Chondrocyte (in vitro differentiated cells): ENCODE measurements at regions not wholly inside any gene's neighbourhood (a gene's known extent, or its start where the extent isn't known, plus 50 kb on each side); places are given as distances from the start of the nearest gene placed in this dataset.

Source experiments
- DNase-seq: peaks from one replicate; pipeline ENCODE4 v3.0.0; 2021; ENCODE audit warnings: mixed read lengths, low spot score
- H3K27ac Mint-ChIP-seq: one replicate; pipeline ENCODE4 v1.8.0; 2021; ENCODE audit warnings: mild to moderate bottlenecking, moderate library complexity, mixed read lengths; ENCODE audit not compliant: unreplicated experiment
- H3K27me3 Mint-ChIP-seq: 2 replicates; pipeline ENCODE4 v1.8.0; 2021; ENCODE audit warnings: low read depth, mixed read lengths
- H3K36me3 Mint-ChIP-seq: 2 replicates; pipeline ENCODE4 v1.8.0; 2021; ENCODE audit warnings: low read depth, mixed read lengths
- H3K4me1 Mint-ChIP-seq: 2 replicates; pipeline ENCODE4 v1.8.0; 2021; ENCODE audit warnings: low read depth, mild to moderate bottlenecking, mixed read lengths
- H3K4me3 Mint-ChIP-seq: one replicate; pipeline ENCODE4 v1.8.0; 2021; ENCODE audit warnings: mild to moderate bottlenecking, moderate library complexity, mixed read lengths; ENCODE audit not compliant: unreplicated experiment
- H3K9me3 Mint-ChIP-seq: 2 replicates; pipeline ENCODE4 v1.8.0; 2021; ENCODE audit warnings: low read depth, mixed read lengths
- CTCF ChIP-seq: fragments of 200-600 bp; sonication (generic); IDR thresholded peaks from 2 replicates; pipeline ENCODE4 v1.5.0; 2021; ENCODE audit warnings: antibody characterized with exemption, mild to moderate bottlenecking, moderate library complexity

- Mint-ChIP-seq H3K4me1 (peaks cover 55% of the 10 kb centered on the region), H3K27me3 (no peaks in the 10 kb centered on the region), H3K36me3 (no peaks in the 10 kb centered on the region), H3K4me3 (no peak overlapping the region), H3K27ac (peak overlapping the region; percentile 13), H3K9me3 (no peaks in the 10 kb centered on the region)
- DNase-seq, result no peak
- TF ChIP-seq CTCF, result no peak
Observed at GRCh38 chr5:124659798-124660197, 86.6 kb downstream of the ZNF608 start.

- H3K4me3 Mint-ChIP-seq, result no peak overlapping the region
- no peaks in the 10 kb centered on the region for H3K27me3 Mint-ChIP-seq
- no peak for DNase-seq
- no peaks in the 10 kb centered on the region for H3K36me3 Mint-ChIP-seq
- peaks cover 50% of the 10 kb centered on the region for H3K4me1 Mint-ChIP-seq
- peak overlapping the region; percentile 73 for H3K27ac Mint-ChIP-seq
- no peak for TF ChIP-seq CTCF
- H3K9me3 Mint-ChIP-seq, result no peaks in the 10 kb centered on the region
Observed at GRCh38 chr5:124658867-124659557, 87.4 kb downstream of the ZNF608 start.

- H3K4me1 Mint-ChIP-seq, result peaks cover 51% of the 10 kb centered on the region
- H3K36me3 Mint-ChIP-seq, result no peaks in the 10 kb centered on the region
- no peak overlapping the region for H3K27ac Mint-ChIP-seq
- DNase-seq, result no peak
- H3K4me3 Mint-ChIP-seq, result no peak overlapping the region
- no peaks in the 10 kb centered on the region for H3K9me3 Mint-ChIP-seq
- no peak for TF ChIP-seq CTCF
- H3K27me3 Mint-ChIP-seq, result no peaks in the 10 kb centered on the region
Observed at GRCh38 chr5:124655921-124656511, 90.4 kb downstream of the ZNF608 start.

GRCh38 chr5:124655251-124655917 is 91.1 kb downstream of the ZNF608 start:
- H3K4me3 Mint-ChIP-seq, result no peak overlapping the region
- peaks cover 51% of the 10 kb centered on the region for H3K4me1 Mint-ChIP-seq
- H3K36me3 Mint-ChIP-seq, result no peaks in the 10 kb centered on the region
- TF ChIP-seq CTCF, result no peak
- H3K27ac Mint-ChIP-seq, result no peak overlapping the region
- no peaks in the 10 kb centered on the region for H3K9me3 Mint-ChIP-seq
- no peak for DNase-seq
- H3K27me3 Mint-ChIP-seq, result no peaks in the 10 kb centered on the region

GRCh38 chr5:124654418-124654817 is 92.0 kb downstream of the ZNF608 start:
- Mint-ChIP-seq H3K4me1 (peaks cover 51% of the 10 kb centered on the region), H3K9me3 (no peaks in the 10 kb centered on the region), H3K36me3 (no peaks in the 10 kb centered on the region), H3K27me3 (no peaks in the 10 kb centered on the region), H3K27ac (no peak overlapping the region), H3K4me3 (no peak overlapping the region)
- no peak for TF ChIP-seq CTCF
- no peak for DNase-seq
